Cardiac muscle cell (in vitro differentiated cells and primary cell): ENCODE measurements at regions not wholly inside any gene's neighbourhood (a gene's known extent, or its start where the extent isn't known, plus 50 kb on each side); places are given as distances from the start of the nearest gene placed in this dataset.

Experiments used
- DNase-seq, 2 donors: peaks; one replicate each; pipeline versions ENCODE4 v3.0.0 to v3.0.0-alpha.2; 2010 to 2017; ENCODE audit warnings: low read depth in 1 of 2, low spot score in 1 of 2
- H3K27ac ChIP-seq: fragments of 200-600 bp; sonication (generic); 2 replicates; pipeline ENCODE4 v1.5.1; 2016
- H3K27me3 ChIP-seq: fragments of 200-600 bp; sonication (generic); 2 replicates; pipeline ENCODE4 v1.6.0; 2016; ENCODE audit warnings: control low read depth
- H3K36me3 ChIP-seq: fragments of 200-600 bp; sonication (generic); 2 replicates; pipeline ENCODE4 v1.5.1; 2016; ENCODE audit warnings: control low read depth
- H3K4me1 ChIP-seq: fragments of 200-600 bp; sonication (generic); 2 replicates; pipeline ENCODE4 v1.8.1; 2017; ENCODE audit warnings: low read depth, mild to moderate bottlenecking, mixed run types
- H3K4me3 ChIP-seq: fragments of 200-600 bp; sonication (generic); 2 replicates; pipeline ENCODE4 v1.5.1; 2016; ENCODE audit warnings: mild to moderate bottlenecking
- H3K9me3 ChIP-seq: fragments of 200-600 bp; sonication (generic); 2 replicates; pipeline ENCODE4 v1.5.1; 2017; ENCODE audit warnings: low read depth, mild to moderate bottlenecking, control low read depth
- CTCF ChIP-seq: IDR thresholded peaks from 2 replicates; pipeline ENCODE4 v1.5.1; 2012; ENCODE audit warnings: low read depth, mild to moderate bottlenecking, low read length

GRCh38 chr11:92846491-92847125 lies 122.8 kb upstream of the MTNR1B start:
- Histone ChIP-seq H3K9me3 (no peaks in the 10 kb centered on the region), H3K27me3 (no peaks in the 10 kb centered on the region), H3K4me3 (no peak overlapping the region), H3K4me1 (no peaks in the 10 kb centered on the region), H3K36me3 (no peaks in the 10 kb centered on the region), H3K27ac (no peak overlapping the region)
- TF ChIP-seq CTCF: no peak
- DNase-seq: no peak

- TF ChIP-seq CTCF: no peak
- H3K27me3 ChIP-seq: no peaks in the 10 kb centered on the region
- H3K36me3 ChIP-seq: no peaks in the 10 kb centered on the region
- H3K27ac ChIP-seq: no peak overlapping the region
- H3K9me3 ChIP-seq: no peaks in the 10 kb centered on the region
- no peaks in the 10 kb centered on the region for H3K4me1 ChIP-seq
- no peak overlapping the region for H3K4me3 ChIP-seq
- DNase-seq: no peak
These were observed 120.9 kb upstream of the MTNR1B start for GRCh38 chr11:92848578-92848977.

- TF ChIP-seq CTCF: no peak
- Histone ChIP-seq H3K9me3 (no peaks in the 10 kb centered on the region), H3K4me1 (no peaks in the 10 kb centered on the region), H3K4me3 (no peak overlapping the region), H3K27ac (no peak overlapping the region), H3K27me3 (no peaks in the 10 kb centered on the region), H3K36me3 (no peaks in the 10 kb centered on the region)
- DNase-seq: no peak
These were observed 119.1 kb upstream of the MTNR1B start for GRCh38 chr11:92850296-92850826.

- no peaks in the 10 kb centered on the region for H3K36me3 ChIP-seq
- no peaks in the 10 kb centered on the region for H3K9me3 ChIP-seq
- no peak overlapping the region for H3K27ac ChIP-seq
- H3K27me3 ChIP-seq: peaks cover 4% of the 10 kb centered on the region
- no peak overlapping the region for H3K4me3 ChIP-seq
- H3K4me1 ChIP-seq: no peaks in the 10 kb centered on the region
- TF ChIP-seq CTCF: no peak
- no peak for DNase-seq
These were observed 117.2 kb upstream of the MTNR1B start for GRCh38 chr11:92852229-92852628.

GRCh38 chr11:92852946-92853345 lies 116.5 kb upstream of the MTNR1B start:
- TF ChIP-seq CTCF: no peak
- H3K4me3 ChIP-seq: no peak overlapping the region
- H3K27me3 ChIP-seq: peaks cover 4% of the 10 kb centered on the region
- no peaks in the 10 kb centered on the region for H3K4me1 ChIP-seq
- no peaks in the 10 kb centered on the region for H3K9me3 ChIP-seq
- no peak overlapping the region for H3K27ac ChIP-seq
- no peak for DNase-seq
- H3K36me3 ChIP-seq: no peaks in the 10 kb centered on the region

GRCh38 chr11:92854162-92854561 lies 115.3 kb upstream of the MTNR1B start:
- Histone ChIP-seq H3K9me3 (no peaks in the 10 kb centered on the region), H3K4me3 (no peak overlapping the region), H3K27ac (no peak overlapping the region), H3K4me1 (no peaks in the 10 kb centered on the region), H3K27me3 (peaks cover 4% of the 10 kb centered on the region), H3K36me3 (no peaks in the 10 kb centered on the region)
- TF ChIP-seq CTCF: no peak
- DNase-seq: no peak
